ENCODE measurements at regions not wholly inside any gene's neighbourhood (a gene's known extent, or its start where the extent isn't known, plus 50 kb on each side); places are given as distances from the start of the nearest gene placed in this dataset.
"Not testable (repeated sequence)": the region's sequence is repeated elsewhere in the genome, so short reads cannot be mapped to it uniquely, and the experiment has no call there.

- no peak overlapping the region for H3K4me3 ChIP-seq (ENCODE audit: low read depth, low read length)
- DNase-seq (ENCODE audit: low read depth), result no peak
Measured at GRCh38 chr1:213606252-213606820, 381.4 kb upstream of the PROX1 start.

GRCh38 chr1:213613549-213613948 is 374.2 kb upstream of the PROX1 start:
- no peak for DNase-seq (ENCODE audit: low read depth)
- no peak overlapping the region for H3K4me3 ChIP-seq (ENCODE audit: low read depth, low read length)

GRCh38 chr1:213615226-213615916 is 372.4 kb upstream of the PROX1 start:
- DNase-seq (ENCODE audit: low read depth), result no peak
- no peak overlapping the region for H3K4me3 ChIP-seq (ENCODE audit: low read depth, low read length)

- no peak for DNase-seq (ENCODE audit: low read depth)
- H3K4me3 ChIP-seq (ENCODE audit: low read depth, low read length), result no peak overlapping the region
Measured at GRCh38 chr1:213617133-213617532, 370.6 kb upstream of the PROX1 start.

- no peak for DNase-seq (ENCODE audit: low read depth)
- no peak overlapping the region for H3K4me3 ChIP-seq (ENCODE audit: low read depth, low read length)
Measured at GRCh38 chr1:213618094-213618493, 369.7 kb upstream of the PROX1 start.

- DNase-seq (ENCODE audit: low read depth), result no peak
- no peak overlapping the region for H3K4me3 ChIP-seq (ENCODE audit: low read depth, low read length)
Measured at GRCh38 chr1:213619026-213619425, 368.7 kb upstream of the PROX1 start.

- no peak for DNase-seq (ENCODE audit: low read depth)
- H3K4me3 ChIP-seq (ENCODE audit: low read depth, low read length), result no peak overlapping the region
Measured at GRCh38 chr1:213621077-213621476, 366.7 kb upstream of the PROX1 start.

- DNase-seq (ENCODE audit: low read depth), result no peak
- no peak overlapping the region for H3K4me3 ChIP-seq (ENCODE audit: low read depth, low read length)
Measured at GRCh38 chr1:213622365-213623063, 365.3 kb upstream of the PROX1 start.

GRCh38 chr1:213623064-213623581 is 364.6 kb upstream of the PROX1 start:
- no peak overlapping the region for H3K4me3 ChIP-seq (ENCODE audit: low read depth, low read length)
- no peak for DNase-seq (ENCODE audit: low read depth)

GRCh38 chr1:213623862-213624261 is 363.9 kb upstream of the PROX1 start:
- no peak overlapping the region for H3K4me3 ChIP-seq (ENCODE audit: low read depth, low read length)
- DNase-seq (ENCODE audit: low read depth), result no peak

- not testable (repeated sequence) for DNase-seq (ENCODE audit: low read depth); H3K4me3 ChIP-seq (ENCODE audit: low read depth, low read length)
Measured at GRCh38 chr1:213636778-213637177, 351.0 kb upstream of the PROX1 start.

- no peak for DNase-seq (ENCODE audit: low read depth)
- no peak overlapping the region for H3K4me3 ChIP-seq (ENCODE audit: low read depth, low read length)
Measured at GRCh38 chr1:213641312-213641711, 346.5 kb upstream of the PROX1 start.

- no peak overlapping the region for H3K4me3 ChIP-seq (ENCODE audit: low read depth, low read length)
- DNase-seq (ENCODE audit: low read depth), result no peak
Measured at GRCh38 chr1:213643360-213643759, 344.4 kb upstream of the PROX1 start.

- no peak for DNase-seq (ENCODE audit: low read depth)
- no peak overlapping the region for H3K4me3 ChIP-seq (ENCODE audit: low read depth, low read length)
Measured at GRCh38 chr1:213647864-213648650, 339.7 kb upstream of the PROX1 start.

- DNase-seq (ENCODE audit: low read depth), result no peak
- no peak overlapping the region for H3K4me3 ChIP-seq (ENCODE audit: low read depth, low read length)
Measured at GRCh38 chr1:213649373-213649772, 338.4 kb upstream of the PROX1 start.

- no peak for DNase-seq (ENCODE audit: low read depth)
Measured at GRCh38 chr1:213650603-213651002, 337.2 kb upstream of the PROX1 start.

GRCh38 chr1:213651077-213651476 is 336.7 kb upstream of the PROX1 start:
- H3K4me3 ChIP-seq (ENCODE audit: low read depth, low read length), result no peak overlapping the region

More at GRCh38 chr1:213650603-213651002, 337.2 kb upstream of the PROX1 start:
- H3K4me3 ChIP-seq (ENCODE audit: low read depth, low read length), result no peak overlapping the region

GRCh38 chr1:213652109-213652508 is 335.7 kb upstream of the PROX1 start:
- H3K4me3 ChIP-seq (ENCODE audit: low read depth, low read length), result no peak overlapping the region
- DNase-seq (ENCODE audit: low read depth), result no peak

More at GRCh38 chr1:213651077-213651476, 336.7 kb upstream of the PROX1 start:
- no peak for DNase-seq (ENCODE audit: low read depth)

- no peak overlapping the region for H3K4me3 ChIP-seq (ENCODE audit: low read depth, low read length)
- no peak for DNase-seq (ENCODE audit: low read depth)
Measured at GRCh38 chr1:213656039-213656438, 331.7 kb upstream of the PROX1 start.

GRCh38 chr1:213656503-213656902 is 331.3 kb upstream of the PROX1 start:
- no peak for DNase-seq (ENCODE audit: low read depth)
- H3K4me3 ChIP-seq (ENCODE audit: low read depth, low read length), result no peak overlapping the region
